ENCODE measurements at regions not wholly inside any gene's neighbourhood (a gene's known extent, or its start where the extent isn't known, plus 50 kb on each side); places are given as distances from the start of the nearest gene placed in this dataset.

DNA sequence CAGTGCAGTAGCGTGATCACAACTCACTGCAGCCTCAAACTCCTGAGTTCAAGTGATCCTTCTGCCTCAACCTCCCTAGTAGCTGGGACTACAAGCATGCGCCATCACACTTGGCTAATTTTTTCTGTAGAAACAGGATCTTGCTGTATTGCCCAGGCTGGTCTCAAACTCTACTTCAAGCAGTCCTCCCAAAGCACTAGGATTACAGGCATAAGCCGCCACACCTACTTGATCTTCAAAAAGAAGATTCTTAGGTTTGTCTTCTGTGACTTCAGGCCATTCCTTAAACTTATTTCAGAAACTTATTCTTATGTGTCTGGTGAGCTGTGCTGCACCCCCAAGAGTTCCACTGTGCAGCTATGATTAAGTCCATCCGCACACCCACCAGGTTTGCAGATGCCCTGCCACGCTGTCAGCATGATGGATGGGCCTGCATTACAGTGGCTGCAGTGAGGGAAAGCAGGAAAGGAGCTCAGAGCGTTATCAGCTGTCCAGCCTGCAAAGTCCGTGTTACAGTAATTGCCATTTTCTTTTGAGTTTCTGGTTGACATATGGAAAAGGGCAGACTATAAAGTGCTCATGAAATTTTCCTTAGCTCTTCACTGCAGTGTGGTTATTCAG is 146.6 kb downstream of the AASDH start:
- DNase-seq = no peak

DNA sequence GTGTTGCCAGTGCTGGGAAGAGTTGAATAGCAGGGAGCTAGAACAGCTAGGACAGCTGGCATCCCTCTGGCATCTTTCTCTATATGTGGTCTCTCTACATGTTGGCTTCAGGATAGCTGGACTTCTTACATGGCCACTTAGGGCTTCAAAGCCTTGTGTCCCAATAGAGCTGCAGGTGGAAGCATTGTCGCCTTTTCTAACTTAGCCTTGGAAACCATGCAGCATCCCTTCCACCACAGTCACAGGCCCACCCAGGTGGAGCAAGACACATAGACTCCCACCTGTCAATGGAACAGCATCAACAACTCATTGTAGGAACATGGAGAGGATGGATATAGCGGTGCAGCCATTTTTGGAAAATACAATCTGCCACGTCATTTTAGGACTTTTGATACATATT is 149.0 kb downstream of the AASDH start:
- no peak for DNase-seq

DNA sequence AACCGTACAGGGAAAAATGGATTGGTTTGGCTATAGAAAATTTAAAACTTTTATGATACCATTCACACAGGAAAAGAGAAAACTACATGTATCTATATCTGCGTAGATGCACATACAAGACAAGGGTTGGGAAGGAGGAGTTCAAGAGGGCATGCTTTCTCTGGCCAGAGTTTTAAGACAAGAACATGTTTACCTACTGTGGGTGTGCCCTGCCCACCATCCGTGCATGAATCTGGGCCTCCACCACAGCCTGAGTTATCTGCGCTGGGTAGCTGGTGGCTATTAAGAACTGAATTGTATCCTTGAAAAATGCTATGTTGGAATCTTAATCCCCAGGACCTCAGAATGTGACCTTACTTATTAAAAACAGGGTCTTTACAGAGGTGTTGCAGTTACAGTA is 151.6 kb downstream of the AASDH start:
- DNase-seq = no peak

DNA sequence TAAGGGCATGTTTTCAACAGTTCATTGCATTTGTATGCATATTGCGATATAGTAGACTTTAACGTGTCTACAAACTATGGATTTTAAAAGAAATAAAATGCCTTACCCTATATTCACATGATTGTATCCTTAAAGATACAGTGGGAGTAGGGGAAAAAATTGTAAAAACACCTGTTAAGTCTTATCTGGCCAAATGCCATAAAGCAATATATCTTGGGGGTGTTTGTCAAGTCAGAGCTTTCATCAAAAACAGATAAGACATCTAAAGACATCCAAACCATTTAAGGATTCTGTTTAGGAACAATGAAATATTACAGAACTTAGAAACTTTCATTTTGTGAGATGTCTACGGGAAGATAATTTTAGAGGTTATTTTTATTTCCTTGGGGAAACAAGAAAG is 152.3 kb downstream of the AASDH start:
- no peak for DNase-seq

DNA sequence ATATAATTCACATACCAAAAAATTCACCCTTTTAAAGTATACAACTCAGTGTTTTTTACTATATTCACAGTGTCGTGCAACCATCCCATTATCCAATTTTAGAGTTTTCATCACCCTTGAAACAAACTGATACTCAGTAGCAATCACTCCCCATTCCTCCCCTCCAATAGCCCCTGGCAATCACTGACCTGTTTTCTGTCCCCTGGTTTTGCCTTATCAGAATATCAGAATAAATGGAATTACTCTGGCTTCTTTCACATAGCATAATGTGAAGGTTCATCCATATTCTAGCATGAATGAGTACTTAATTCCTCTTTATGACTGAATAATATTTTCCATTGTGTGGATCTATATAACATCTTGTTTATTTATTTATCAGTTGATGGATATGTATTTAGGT is 153.2 kb downstream of the AASDH start:
- no peak for DNase-seq

DNA sequence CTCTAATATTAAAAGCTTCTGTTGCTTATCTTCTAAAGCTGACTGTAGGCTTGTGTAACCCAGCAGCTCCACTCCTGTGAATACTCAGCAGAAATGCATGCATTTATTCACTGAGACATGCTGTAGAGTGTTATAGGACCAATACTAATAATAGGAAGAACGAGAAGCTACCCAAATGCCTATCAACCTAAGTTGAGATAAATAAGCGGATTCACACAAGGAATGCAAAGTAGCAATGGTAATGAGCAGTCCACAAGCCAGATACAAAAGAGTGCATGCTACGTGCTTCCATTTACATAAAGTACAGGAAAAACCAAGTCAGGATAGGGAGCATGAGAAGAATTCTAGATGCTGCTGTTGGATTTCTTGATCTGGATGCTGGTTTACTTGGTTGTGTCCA is 155.9 kb downstream of the AASDH start:
- DNase-seq = no peak

DNA sequence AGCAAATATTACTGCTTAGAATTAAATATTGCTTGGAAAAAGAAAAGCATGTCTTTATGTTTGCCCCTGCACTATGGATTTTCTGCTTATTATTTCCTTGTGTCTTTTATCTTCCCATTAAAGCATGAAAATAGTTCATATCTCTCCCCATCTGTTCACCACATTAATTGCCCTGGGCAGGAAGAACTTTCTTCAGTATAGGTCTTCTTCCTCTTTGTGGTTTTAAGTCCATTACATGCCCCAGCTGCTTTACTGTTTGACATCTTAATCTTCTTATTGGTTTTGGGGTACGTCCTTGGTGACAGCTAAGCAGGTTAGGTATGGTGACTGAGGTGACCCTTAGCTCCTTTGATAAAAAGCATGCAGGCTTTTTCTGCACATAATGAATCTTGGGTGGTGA is 157.3 kb downstream of the AASDH start:
- DNase-seq = no peak

DNA sequence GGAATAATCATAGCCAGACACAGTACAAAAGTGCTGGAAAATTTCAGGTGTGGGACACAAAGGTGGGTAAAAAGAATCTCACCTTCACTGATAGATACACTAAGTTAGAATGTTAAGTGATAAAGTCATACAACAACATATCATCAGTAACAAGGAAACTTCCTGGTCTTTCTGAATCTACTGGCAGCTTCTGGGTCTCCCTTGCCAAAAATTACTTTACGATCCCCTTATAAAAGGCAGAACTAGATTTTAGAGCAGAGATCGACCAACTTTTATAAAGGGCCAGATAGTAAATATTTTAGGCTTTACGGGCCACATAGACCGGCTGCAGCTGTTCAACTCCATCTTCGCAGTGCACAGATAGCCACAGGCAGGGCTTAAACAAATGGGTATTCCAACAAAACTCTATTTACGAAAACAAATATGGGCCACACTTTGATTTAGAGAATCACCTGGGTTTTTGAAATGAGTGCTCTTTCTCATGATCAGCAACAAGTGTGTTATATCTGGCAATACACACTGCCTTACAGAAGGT is 159.9 kb downstream of the AASDH start:
- DNase-seq = no peak

DNA sequence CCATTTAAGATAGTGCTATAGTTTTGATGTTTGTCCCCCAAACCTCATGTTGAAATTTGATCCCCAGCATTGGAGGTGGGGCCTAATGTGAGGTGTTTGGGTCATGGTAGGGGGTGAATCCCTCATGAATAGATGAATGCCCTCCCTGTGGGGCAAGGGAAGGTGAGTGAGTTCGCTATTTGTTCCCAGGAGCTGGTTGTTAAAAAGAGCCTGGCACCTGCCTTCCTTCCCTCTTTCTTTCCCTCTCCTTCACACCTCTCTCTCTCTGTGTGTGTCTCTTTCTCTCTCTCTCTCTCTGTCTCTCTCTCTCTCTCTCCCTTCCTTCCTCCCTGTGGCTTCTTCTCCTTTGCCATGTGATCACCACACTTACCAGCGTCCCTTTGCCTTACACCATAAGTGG is 160.7 kb downstream of the AASDH start:
- no peak for DNase-seq

DNA sequence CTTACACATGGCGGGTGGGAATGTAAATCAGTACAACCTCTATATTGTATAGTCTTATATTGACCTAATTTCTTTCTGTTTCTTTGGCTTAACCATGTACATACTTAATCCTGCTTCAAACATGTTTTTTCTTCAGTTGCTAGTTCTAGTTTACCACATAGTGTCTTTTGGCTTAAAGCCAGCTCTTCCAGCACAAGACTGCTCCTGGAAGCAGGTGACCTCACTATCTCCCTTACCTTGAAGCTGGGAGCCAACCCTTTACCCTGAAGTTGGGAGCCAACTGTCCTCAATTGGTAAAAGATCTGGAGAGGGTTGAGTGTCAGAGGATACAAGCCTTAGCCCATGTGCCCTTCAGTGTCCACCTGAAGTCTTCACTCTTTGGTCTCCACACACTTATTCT is 162.7 kb downstream of the AASDH start:
- DNase-seq = no peak

DNA sequence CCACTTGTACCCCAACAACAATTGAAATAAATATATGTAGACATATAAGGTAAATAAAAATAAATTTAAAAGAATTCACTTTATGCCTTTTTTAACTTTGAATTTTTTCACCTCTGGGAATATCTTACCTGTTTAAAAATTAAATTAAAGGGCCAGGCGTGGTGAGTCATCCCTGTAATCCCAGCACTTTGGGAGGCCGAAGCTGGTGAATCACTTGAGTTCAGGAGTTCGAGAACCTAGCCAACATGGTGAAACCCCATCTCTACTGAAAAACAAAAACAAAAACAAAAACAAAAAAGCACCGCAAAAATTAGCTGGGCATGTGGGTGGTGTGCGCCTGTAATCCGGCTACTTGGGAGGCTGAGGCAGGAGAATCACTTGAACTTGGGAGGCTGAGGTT is 164.8 kb downstream of the AASDH start:
- DNase-seq = no peak

DNA sequence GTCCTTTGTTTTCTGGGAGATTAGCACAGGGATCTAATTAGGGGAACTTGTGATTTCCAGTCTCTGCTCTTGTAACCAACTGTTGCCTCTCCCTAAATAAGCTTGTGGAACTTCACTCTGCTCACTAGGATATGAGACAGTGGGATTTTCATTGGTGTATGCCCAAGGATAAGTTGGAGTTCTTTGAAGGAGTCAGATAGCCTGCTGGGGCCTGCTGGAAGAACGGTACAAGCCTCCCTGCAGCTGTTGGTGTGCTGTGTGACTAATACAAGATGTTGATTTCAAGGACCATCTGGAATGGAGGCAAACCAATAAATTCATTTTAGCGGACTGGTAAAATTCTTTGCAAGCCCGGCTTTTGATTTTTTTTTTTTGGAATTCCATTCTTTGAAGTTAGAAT is 167.0 kb downstream of the AASDH start:
- DNase-seq = no peak

DNA sequence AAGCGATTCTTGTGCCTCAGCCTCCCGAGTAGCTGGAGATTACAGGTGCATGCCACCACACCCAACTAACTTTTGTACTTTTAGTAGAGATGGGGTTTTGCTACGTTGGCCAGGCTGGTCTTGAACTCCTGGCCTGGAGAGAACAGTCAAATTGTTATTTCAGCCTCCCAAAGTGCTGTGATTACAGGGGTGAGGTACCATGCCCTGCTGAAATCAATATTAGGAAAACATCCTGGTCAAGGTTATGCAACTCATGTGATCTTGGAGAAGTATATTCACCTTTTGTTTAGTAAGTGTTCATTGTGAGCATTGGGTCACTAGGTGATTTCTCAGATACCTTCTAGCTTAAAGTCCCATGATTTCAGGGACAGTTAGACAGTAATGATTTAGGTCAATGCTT is 167.8 kb downstream of the AASDH start:
- DNase-seq = no peak

DNA sequence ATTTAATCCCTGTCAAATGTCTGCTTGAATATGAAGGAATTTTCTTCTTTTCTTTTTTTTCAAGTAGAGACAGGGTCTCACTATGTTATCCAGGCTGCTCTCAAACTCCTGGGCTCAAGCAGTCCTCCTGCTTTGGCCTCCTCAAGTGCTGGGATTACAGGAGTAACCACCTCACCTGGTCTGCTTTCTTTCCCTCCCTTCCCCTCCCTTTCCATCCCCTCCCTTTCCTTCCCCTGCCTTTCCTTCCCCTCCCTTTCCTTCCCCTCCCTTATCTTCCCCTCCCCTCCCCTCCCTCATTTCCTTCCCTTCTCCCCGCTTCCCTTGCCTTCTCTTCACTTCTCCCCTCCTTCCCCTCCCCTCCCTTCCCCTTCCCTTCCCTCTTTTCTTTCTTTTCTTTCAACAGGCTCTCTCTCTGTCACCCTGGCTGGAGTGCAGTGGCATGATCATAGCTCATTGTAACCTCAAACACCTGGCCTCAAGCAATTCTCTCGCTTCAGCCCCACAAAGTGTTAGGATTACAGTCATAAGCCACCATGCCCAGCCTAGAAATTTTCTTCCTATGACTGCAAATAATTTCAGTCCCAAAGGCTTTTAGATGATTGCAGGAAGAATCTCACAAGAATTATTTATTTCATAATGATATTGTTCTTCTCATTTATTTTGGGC is 168.9 kb downstream of the AASDH start:
- DNase-seq = no peak

DNA sequence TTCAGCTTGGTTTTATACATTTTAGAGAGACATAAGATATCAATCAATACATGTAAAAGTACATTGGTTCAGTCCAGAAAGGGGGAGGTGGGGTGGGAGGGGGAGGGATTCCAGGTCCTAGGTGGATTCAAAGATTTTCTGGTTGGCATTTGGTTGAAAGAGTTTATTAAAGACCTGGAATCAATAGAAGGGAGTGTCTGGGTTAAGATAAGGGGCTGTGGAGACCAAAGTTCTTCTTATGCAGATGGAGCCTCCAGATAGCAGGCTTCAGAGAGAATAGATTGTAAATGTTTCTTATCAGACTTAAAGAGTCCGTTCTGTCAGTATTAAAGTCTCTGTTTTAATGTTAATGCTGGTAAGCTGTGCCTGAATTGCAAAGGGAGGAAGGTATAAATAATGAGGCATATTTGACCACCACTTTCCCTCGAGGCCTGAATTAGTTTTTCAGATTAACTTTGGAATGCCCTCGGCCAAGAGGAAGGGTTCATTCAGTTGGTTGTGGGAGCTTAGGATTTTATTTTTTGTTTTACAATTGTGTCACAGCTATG is 169.9 kb downstream of the AASDH start:
- DNase-seq = no peak

DNA sequence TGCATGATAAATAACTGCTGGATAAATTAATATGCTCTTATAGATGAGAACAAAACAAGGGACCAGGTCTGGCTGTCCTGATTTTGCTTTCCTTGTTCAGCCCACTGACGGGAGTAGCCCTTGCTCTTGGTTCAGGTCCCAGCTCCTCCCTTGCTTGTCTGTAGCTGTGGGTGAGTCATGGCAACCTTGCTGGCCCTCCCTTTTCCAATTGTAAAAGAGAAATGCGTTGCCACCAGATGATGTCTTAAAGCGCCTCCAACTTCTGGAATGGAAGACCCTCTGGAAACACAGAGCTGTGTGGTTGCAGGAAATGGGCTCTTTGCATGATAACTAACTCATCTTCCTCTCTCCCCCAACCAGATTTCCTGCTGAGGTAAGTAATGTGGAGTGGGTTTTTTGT is 171.4 kb downstream of the AASDH start:
- no peak for DNase-seq

DNA sequence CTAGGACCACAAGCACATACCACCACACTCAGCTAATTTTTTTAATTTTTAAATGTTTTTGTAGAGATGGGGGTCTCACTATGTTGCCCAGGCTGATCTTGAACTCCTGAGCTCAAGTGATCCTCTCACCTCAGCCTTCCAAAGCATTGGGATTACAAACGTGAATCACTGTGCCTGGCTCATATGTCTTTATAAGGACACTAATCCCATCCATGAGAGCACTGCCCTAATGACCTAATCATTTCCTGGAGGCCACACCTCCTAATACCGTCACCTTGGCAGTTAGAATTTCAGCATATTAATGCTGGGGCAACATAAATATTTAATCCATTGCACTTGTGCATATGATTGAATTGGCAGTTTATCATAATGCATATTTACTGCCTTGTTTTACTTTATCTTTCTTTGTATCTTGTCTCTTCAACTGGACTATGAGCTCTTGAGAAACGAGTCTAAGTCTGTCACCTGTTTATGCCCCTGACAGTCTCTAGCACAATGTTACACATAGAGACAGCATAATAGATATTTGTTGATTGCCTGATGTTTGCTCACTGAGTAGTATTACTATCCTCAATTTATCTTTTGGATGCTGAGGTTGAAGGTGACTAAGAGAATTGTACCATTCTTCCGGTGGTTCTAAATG is 172.0 kb downstream of the AASDH start:
- DNase-seq = no peak

DNA sequence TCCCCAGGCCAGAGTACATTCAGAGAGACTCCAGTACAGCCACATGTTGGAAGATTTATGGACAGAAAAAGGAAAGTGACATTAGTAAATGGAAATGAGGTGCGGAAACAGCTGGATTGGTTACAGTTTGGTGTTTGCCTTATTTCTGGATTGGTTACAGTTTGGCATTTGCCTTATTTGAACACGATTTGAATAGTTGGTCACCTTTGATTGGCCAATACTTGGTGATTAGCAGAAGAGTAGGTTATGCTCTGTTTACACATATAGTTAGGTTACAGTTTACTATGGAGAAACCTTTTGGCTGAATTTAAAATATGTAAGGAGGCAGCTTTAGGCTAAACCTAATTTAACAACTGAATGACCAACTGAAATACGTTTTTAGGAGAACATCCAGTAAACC is 173.7 kb downstream of the AASDH start:
- DNase-seq = no peak

DNA sequence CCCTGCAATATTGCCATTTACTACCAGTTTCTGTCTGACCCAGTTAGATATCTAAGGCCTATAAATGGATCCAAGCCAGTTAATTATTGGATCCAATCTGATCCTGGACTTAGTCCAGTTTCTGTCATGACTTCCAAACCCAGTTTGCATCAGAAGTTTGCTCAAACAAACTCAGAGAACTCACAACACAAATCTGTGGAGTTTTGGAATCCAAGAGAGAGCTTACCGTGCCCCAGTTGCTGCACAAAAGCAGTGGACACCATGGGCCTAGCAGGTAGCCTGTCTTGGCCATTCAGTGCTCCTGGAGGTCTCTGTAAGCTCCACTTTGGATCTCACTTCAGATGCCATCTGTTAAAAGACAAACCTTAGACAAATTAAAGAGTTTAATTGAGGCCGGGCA is 174.5 kb downstream of the AASDH start:
- no peak for DNase-seq

DNA sequence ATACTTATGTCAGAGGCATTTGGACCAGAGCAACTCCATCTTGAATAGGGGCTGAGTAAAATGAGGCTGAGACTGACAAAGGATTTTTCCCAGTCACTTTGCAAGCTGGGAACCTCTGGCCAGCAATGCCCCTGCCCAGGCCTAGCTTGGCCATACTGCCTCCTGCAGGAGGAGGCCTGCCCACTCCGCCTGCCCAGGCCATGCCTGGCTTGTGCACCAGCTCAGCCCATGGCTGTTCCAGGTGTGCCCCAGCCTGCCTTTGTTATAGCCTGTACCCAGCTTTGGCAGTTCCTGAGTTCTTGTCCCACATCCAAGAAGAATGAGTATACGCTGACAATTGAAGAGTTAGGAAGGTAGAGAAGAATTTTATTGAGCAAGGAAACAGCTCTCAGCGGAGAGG is 176.1 kb downstream of the AASDH start:
- DNase-seq = no peak

DNA sequence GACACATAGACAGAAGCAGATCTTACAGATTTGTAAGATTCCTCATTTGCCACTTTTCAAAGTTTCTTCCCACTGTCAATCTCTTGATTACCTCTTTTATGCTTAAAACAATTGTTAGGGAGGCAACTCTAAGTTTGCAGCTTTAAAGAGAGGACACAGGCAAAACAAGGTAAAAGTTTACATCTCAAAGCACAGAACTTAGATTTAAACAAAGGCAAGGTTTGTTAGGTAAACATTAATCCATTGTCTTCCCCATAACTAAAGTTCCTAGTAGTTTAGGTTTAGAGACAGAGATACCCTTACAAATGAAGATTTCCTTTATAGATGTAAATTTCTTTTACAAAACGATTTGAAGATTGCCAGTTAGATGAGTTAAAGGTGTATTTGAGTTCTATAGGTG is 176.9 kb downstream of the AASDH start:
- no peak for DNase-seq

DNA sequence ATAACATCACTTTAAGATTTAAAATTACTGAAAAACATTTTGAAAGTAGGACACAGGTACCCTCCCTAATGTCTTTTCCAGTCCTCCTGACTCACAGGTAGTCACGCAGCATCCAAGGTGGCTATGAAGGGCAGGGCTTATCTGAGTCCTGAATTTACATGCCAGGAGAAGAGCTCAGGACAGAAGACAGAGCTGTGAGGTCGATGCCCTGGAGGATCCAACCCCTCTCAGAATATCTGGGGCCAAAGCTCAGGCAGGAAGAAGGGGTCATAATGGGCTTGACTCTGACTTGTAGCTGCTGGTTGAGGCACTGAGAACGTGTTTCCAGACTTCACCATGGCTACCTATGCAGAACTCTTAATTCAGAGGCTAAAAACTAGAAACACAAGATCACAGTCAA is 177.5 kb downstream of the AASDH start:
- no peak for DNase-seq

DNA sequence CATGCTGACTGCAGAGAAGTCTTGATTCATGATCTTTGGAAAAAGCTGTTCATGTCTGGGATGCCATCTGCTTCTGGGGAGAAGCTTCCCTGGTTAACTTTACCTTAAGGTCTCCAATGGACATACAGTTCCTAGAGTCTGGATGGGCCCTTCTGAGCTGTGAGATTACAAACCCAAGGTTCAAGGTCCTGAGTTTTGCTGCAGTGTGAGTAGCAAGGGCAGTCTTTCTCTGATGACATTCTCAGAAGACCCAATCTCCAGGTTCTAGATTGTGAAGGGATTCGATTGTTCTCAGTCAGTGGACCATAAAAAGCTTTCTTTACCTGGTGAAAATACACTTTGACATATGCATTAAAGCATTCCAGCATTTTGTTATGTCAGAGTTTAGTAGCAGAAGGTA is 179.2 kb downstream of the AASDH start:
- no peak for DNase-seq

DNA sequence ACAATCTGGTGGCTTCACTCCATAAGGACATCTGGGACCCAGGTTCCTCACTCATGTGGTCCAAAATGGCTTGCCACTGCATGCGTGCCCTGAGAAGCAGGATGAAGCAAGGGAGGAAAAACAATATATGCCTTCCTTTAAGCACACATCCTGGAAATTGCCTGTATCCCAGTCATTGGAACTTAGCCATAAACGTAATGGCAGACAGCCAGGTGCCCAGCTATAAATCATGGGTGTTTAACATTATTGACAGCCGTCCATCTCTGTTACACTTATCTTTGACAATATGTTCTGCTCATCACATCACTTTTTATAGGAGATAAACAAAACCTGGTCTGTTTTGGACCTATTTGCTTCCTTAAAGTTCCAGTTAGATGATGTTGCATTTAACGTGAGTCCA is 181.0 kb downstream of the AASDH start:
- DNase-seq = no peak

All from activated T-cell treated with anti-CD3 and anti-CD28 coated beads for 4 hours (primary cell).